Gastroesophageal sphincter (tissue), 3 donors: ENCODE measurements at regions not wholly inside any gene's neighbourhood (a gene's known extent, or its start where the extent isn't known, plus 50 kb on each side); places are given as distances from the start of the nearest gene placed in this dataset.

Experiments
- CTCF ChIP-seq, 4 experiments: fragments of 200-600 bp in 2 of 4; fragments of 450-650 bp in 2 of 4; sonication (generic) in 1 of 4; IDR thresholded peaks; one replicate each; pipeline ENCODE4 v1.5.1; 2017 to 2019; ENCODE audit warnings: antibody characterized with exemption in 4 of 4, mild to moderate bottlenecking in 2 of 4, moderate library complexity in 2 of 4
- POLR2A ChIP-seq, 2 donors: fragments of 450-650 bp; IDR thresholded peaks; one replicate each; pipeline ENCODE4 v1.6.1; 2017; ENCODE audit warnings: antibody characterized with exemption in 2 of 2, mild to moderate bottlenecking in 2 of 2, moderate library complexity in 1 of 2
- POLR2AphosphoS5 ChIP-seq: sonication (generic); formaldehyde crosslinking; IDR thresholded peaks from one replicate; pipeline ENCODE4 v1.6.1; 2017; ENCODE audit warnings: antibody characterized with exemption

DNA sequence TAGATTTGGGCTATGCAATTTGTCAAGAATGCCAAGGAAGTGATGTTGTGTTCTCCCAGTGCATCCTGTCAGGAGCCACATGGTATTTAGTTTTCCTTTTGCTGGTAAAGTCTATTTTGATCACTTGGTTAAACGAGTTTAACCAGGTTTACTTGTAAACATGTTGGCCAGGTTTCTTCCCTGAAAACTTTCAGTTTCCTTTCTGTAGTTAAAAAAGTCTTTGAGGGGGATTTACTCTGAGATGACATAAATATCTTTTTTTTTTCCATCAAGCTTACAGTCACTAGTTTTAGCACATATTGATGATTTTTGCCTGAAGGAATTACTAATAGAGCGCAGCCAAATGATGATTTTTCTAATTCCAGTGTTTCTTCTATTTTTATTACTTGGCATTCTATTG lies 320.5 kb downstream of the PHF14 start:
- no peak for TF ChIP-seq CTCF (IDR thresholded peaks at IDR 0.05)
- no peak for TF ChIP-seq POLR2AphosphoS5
- TF ChIP-seq POLR2A (IDR thresholded peaks at IDR 0.05): no peak
